K562 (cell line): ENCODE measurements at regions not wholly inside any gene's neighbourhood (a gene's known extent, or its start where the extent isn't known, plus 50 kb on each side); places are given as distances from the start of the nearest gene placed in this dataset.

Source experiments
- ATAC-seq: fragments of 200-7000 bp; cut with Tn5 transposase; 3 replicates; pipeline ENCODE4 v1.9.1; 2020; ENCODE audit warnings: moderate library complexity
- BruUV-seq: library from RNA; stranded (reverse); fragments of 400-500 nt; replicated peaks from 2 replicates; lab custom pipeline; 2021; lab: Mats Ljungman, UMichigan
- CTCF ChIA-PET: fragments of 300-600 bp; formaldehyde crosslinking; extraction: SDS; loops from one replicate; lab custom pipeline; 2021; ENCODE audit warnings: low intra/inter-chr PET ratio; lab: Yijun Ruan, JAX
- POLR2A ChIA-PET: fragments of 300-600, 350-650 bp; sonication (Branson Sonifier 250); formaldehyde crosslinking; extraction: SDS; loops from one replicate; lab custom pipeline; 2021; ENCODE audit warnings: antibody characterized with exemption, inconsistent platforms; lab: Yijun Ruan, JAX
- DNase-seq, 4 experiments: peaks; one replicate each; pipeline versions ENCODE4 v3.0.0 to v3.0.0-alpha.2; 2011 to 2018; ENCODE audit warnings: low spot score in 3 of 4, mixed read lengths in 3 of 4; ENCODE audit errors: extremely low read depth in 1 of 4
- FAIRE-seq: peaks from 2 replicates; lab custom pipeline; 2011; peaks lifted over from hg19 to GRCh38; lab: Jason Lieb, UNC
- H2AFZ ChIP-seq: 2 replicates; pipeline ENCODE4 v1.6.0; 2011; ENCODE audit warnings: low read depth, low read length, control low read depth, inconsistent platforms
- H3K27ac ChIP-seq: fragments of 200-600 bp; 3 replicates; pipeline ENCODE4 v1.8.0; 2011; ENCODE audit warnings: low read depth, mild to moderate bottlenecking, control low read depth, inconsistent platforms, low read length, moderate library complexity, mixed read lengths; ENCODE audit errors: extremely low read depth
- H3K27me3 ChIP-seq, 2 experiments: fragments of 300-600 bp in 1 of 2; 2 replicates in 1 of 2; 3 replicates in 1 of 2; pipeline versions ENCODE4 v1.6.0 to v1.8.0; 2011; ENCODE audit warnings: inconsistent platforms in 2 of 2, low read length in 2 of 2, mild to moderate bottlenecking in 1 of 2, mixed read lengths in 1 of 2, moderate library complexity in 1 of 2; ENCODE audit not compliant: control insufficient read depth in 2 of 2, insufficient read depth in 2 of 2
- H3K36me3 ChIP-seq: fragments of 300-600 bp; 3 replicates; pipeline ENCODE4 v1.8.0; 2011; ENCODE audit warnings: mild to moderate bottlenecking, low read length, inconsistent platforms; ENCODE audit not compliant: control insufficient read depth, insufficient read depth
- H3K4me1 ChIP-seq, 2 experiments: fragments of 200-600 bp in 1 of 2; replicated peaks in 1 of 2; 2 replicates in 1 of 2; 3 replicates in 1 of 2; pipeline versions ENCODE4 v1.5.1 to v1.8.0; 2011; ENCODE audit warnings: inconsistent platforms in 2 of 2, low read length in 2 of 2, mild to moderate bottlenecking in 1 of 2, mixed read lengths in 1 of 2, moderate library complexity in 1 of 2; ENCODE audit not compliant: control insufficient read depth in 2 of 2, insufficient read depth in 2 of 2
- H3K4me2 ChIP-seq: 2 replicates; pipeline ENCODE4 v1.6.1; 2011; ENCODE audit warnings: low read length, control low read depth, inconsistent platforms, mixed read lengths; ENCODE audit not compliant: insufficient read depth
- H3K4me3 ChIP-seq: fragments of 200-600 bp; sonication (generic), shearing (Covaris generic); 2 replicates; pipeline ENCODE4 v1.5.1; 2016; ENCODE audit warnings: control low read depth, inconsistent platforms
- H3K79me2 ChIP-seq: fragments of 200-600 bp; 3 replicates; pipeline ENCODE4 v1.8.0; 2011; ENCODE audit warnings: low read length, inconsistent platforms; ENCODE audit not compliant: control insufficient read depth, insufficient read depth
- H3K9ac ChIP-seq, 2 experiments: 2 replicates each; pipeline versions ENCODE4 v1.6.0 to v1.6.1; 2011; ENCODE audit warnings: low read depth in 2 of 2, low read length in 2 of 2, control low read depth in 1 of 2, inconsistent platforms in 1 of 2, mild to moderate bottlenecking in 1 of 2, mixed read lengths in 1 of 2; ENCODE audit not compliant: insufficient read depth in 1 of 2
- H3K9me1 ChIP-seq: one replicate; pipeline ENCODE4 v1.6.0; 2011; ENCODE audit warnings: inconsistent platforms, mild to moderate bottlenecking, low read length, moderate library complexity; ENCODE audit not compliant: control insufficient read depth, insufficient read depth
- H3K9me3 ChIP-seq: replicated peaks from 2 replicates; pipeline ENCODE4 v1.5.1; 2011; ENCODE audit warnings: low read depth, low read length, inconsistent platforms; ENCODE audit not compliant: control insufficient read depth, insufficient read depth
- H4K20me1 ChIP-seq: replicated peaks from 2 replicates; pipeline ENCODE4 v1.6.1; 2011; ENCODE audit warnings: low read length, inconsistent platforms, mixed read lengths; ENCODE audit not compliant: control insufficient read depth, insufficient read depth
- EP300 ChIP-seq: IDR thresholded peaks from 2 replicates; pipeline ENCODE4 v1.6.1; 2012; ENCODE audit warnings: low read length, improper control_type of control experiment
- IRF2 ChIP-seq: sonication (generic); formaldehyde crosslinking; IDR thresholded peaks from 2 replicates; pipeline ENCODE4 v1.8.1; 2022; ENCODE audit warnings: mild to moderate bottlenecking, missing genetic modification reagents
- SREBF1 ChIP-seq: fragments of 150-350 bp; IDR thresholded peaks from 2 replicates; pipeline ENCODE4 v1.6.1; 2014; ENCODE audit warnings: antibody characterized with exemption, low read depth, low read length, borderline replicate concordance
- ZNF316 ChIP-seq: fragments of 450-650 bp; IDR thresholded peaks from 2 replicates; pipeline ENCODE4 v1.6.1; 2016
- WGBS: fragments of 100-300 bp; shearing (Covaris generic); methylation state at CpG from one replicate; pipeline ENCODE4 v1.1.6; 2016; ENCODE audit warnings: low coverage, mixed read lengths; ENCODE audit not compliant: insufficient coverage; ENCODE audit errors: missing lambda C conversion rate; 5-methylcytosine and 5-hydroxymethylcytosine counted together
- in situ Hi-C: fragments of 300-500 bp; cut with MboI; formaldehyde crosslinking; loops from 4 replicates; pipeline ENCODE4 v1.15.0; 2018; ENCODE audit warnings: inconsistent platforms, mixed read lengths
- intact Hi-C: fragments of 100-400 bp; cut with micrococcal nuclease; formaldehyde crosslinking; loops from 2 replicates; pipeline ENCODE4 v1.14.2; 2022

- BruUV-seq, result no TSS peak
- 0% methylated on average over 3 of the region's 3 CpGs for WGBS
- Histone ChIP-seq H3K79me2 (no peaks in the 10 kb centered on the region), H4K20me1 (no peaks in the 10 kb centered on the region), H3K9me1 (no peaks in the 10 kb centered on the region), H3K36me3 (no peaks in the 10 kb centered on the region)
- intact Hi-C loops, result no loop called here
- no peak for ATAC-seq
- TF ChIP-seq SREBF1 (no peak), EP300 (no peak)
- TF ChIP-seq, all 486 proteins: peak for 0
- ChIA-PET POLR2A (no interaction called here), CTCF (no interaction called here)
- Histone ChIP-seq H3K9ac (no peak overlapping the region), H3K27ac (no peak overlapping the region), H3K9me3 (no peaks in the 10 kb centered on the region), H2AFZ (no peak overlapping the region), H3K4me2 (no peak overlapping the region), H3K27me3 (no peaks in the 10 kb centered on the region; a peak in 1 of 5 replicates), H3K4me3 (no peak overlapping the region), H3K4me1 (no peaks in the 10 kb centered on the region)
- in situ Hi-C loops, result no loop called here
- DNase-seq (no peak), FAIRE-seq (no peak)
These were observed 219.8 kb downstream of the ACTR3B start for GRCh38 chr7:152979376-152979775.

GRCh38 chr7:152984421-152984820 is 224.9 kb downstream of the ACTR3B start:
- H3K79me2 ChIP-seq, result no peaks in the 10 kb centered on the region
- no peaks in the 10 kb centered on the region for H3K9me1 ChIP-seq
- no peak overlapping the region for H2AFZ ChIP-seq
- in situ Hi-C loops, result no loop called here
- H3K4me1 ChIP-seq, result no peaks in the 10 kb centered on the region
- no peaks in the 10 kb centered on the region for H3K36me3 ChIP-seq
- H3K4me2 ChIP-seq, result no peak overlapping the region
- ATAC-seq (no peak), DNase-seq (no peak), FAIRE-seq (no peak)
- 0% methylated on average over 4 of the region's 4 CpGs for WGBS
- ChIA-PET CTCF (no interaction called here), POLR2A (interaction anchor here (0.9 to 1.1 kb wide), 3 partner anchors 14 to 29 kb away, joined by 3 to 4 read pairs (median 3); no protein-coding TSS in a partner anchor)
- TF ChIP-seq IRF2 (CRISPR knock-in tag), result no peak
- peak; percentile 8; the same call in 1 of the 2 replicates for TF ChIP-seq ZNF316
- H3K9me3 ChIP-seq, result no peaks in the 10 kb centered on the region
- intact Hi-C loops, result no loop called here
- H3K27me3 ChIP-seq, result peaks cover 0 to 4% of the 10 kb centered on the region in 2 experiments; a peak in 1 of 5 replicates
- BruUV-seq, result no TSS peak
- no peaks in the 10 kb centered on the region for H4K20me1 ChIP-seq
- H3K4me3 ChIP-seq, result no peak overlapping the region
- H3K27ac ChIP-seq, result no peak overlapping the region
- no peak overlapping the region for H3K9ac ChIP-seq
